HFF-Myc (cell line): ENCODE measurements at regions not wholly inside any gene's neighbourhood (a gene's known extent, or its start where the extent isn't known, plus 50 kb on each side); places are given as distances from the start of the nearest gene placed in this dataset.

ENCODE experiments used
- DNase-seq: peaks from one replicate; pipeline ENCODE4 v3.0.0-alpha.2; 2011; ENCODE audit warnings: low read depth; ENCODE audit errors: extremely low read depth
- H3K4me3 ChIP-seq: replicated peaks from 2 replicates; pipeline ENCODE4 v1.5.1; 2011; ENCODE audit warnings: low read depth, mild to moderate bottlenecking, control low read depth, low read length
- CTCF ChIP-seq: IDR thresholded peaks from 2 replicates; pipeline ENCODE4 v1.5.1; 2012; ENCODE audit warnings: mild to moderate bottlenecking, low read depth, low read length, control low read depth; ENCODE audit errors: missing control alignments

GRCh38 chr4:151862766-151863165 lies 102.0 kb upstream of the GATB start:
- TF ChIP-seq CTCF: no peak
- no peak overlapping the region for H3K4me3 ChIP-seq
- no peak for DNase-seq

- DNase-seq: no peak
- no peak for TF ChIP-seq CTCF
- no peak overlapping the region for H3K4me3 ChIP-seq
These were observed 99.8 kb upstream of the GATB start for GRCh38 chr4:151860561-151861093.

GRCh38 chr4:151859641-151860040 lies 98.8 kb upstream of the GATB start:
- no peak for TF ChIP-seq CTCF
- no peak for DNase-seq
- no peak overlapping the region for H3K4me3 ChIP-seq

GRCh38 chr4:151858356-151858755 lies 97.5 kb upstream of the GATB start:
- H3K4me3 ChIP-seq: no peak overlapping the region
- no peak for DNase-seq
- TF ChIP-seq CTCF: no peak

- DNase-seq: no peak
- no peak for TF ChIP-seq CTCF
- no peak overlapping the region for H3K4me3 ChIP-seq
These were observed 96.6 kb upstream of the GATB start for GRCh38 chr4:151857368-151857767.

GRCh38 chr4:151855747-151856146 lies 94.9 kb upstream of the GATB start:
- DNase-seq: no peak
- H3K4me3 ChIP-seq: no peak overlapping the region
- TF ChIP-seq CTCF: no peak

GRCh38 chr4:151854731-151855130 lies 93.9 kb upstream of the GATB start:
- DNase-seq: no peak
- TF ChIP-seq CTCF: no peak
- H3K4me3 ChIP-seq: no peak overlapping the region
